CD14-positive monocyte (primary cell): ENCODE measurements at regions not wholly inside any gene's neighbourhood (a gene's known extent, or its start where the extent isn't known, plus 50 kb on each side); places are given as distances from the start of the nearest gene placed in this dataset.

Experiments used
- DNase-seq, 3 donors: peaks; one replicate each; pipeline ENCODE4 v3.0.0-alpha.2; 2011 to 2022
- H2AFZ ChIP-seq: 2 replicates; pipeline ENCODE4 v1.6.0; 2012; ENCODE audit warnings: mild to moderate bottlenecking, low read depth, low read length, inconsistent platforms; ENCODE audit not compliant: insufficient read depth, poor library complexity, severe bottlenecking
- H3K27ac ChIP-seq, 2 donors: 1 replicate in 1 of 2; 2 replicates in 1 of 2; pipeline ENCODE4 v1.5.1; 2012 to 2013; ENCODE audit warnings: low read length in 2 of 2, control low read depth in 1 of 2, inconsistent platforms in 1 of 2, low read depth in 1 of 2, mild to moderate bottlenecking in 1 of 2
- H3K27me3 ChIP-seq, 2 donors: one replicate each; pipeline versions ENCODE4 v1.6.0 to v1.6.1; 2011 to 2013; ENCODE audit warnings: low read length in 2 of 2; ENCODE audit not compliant: control insufficient read depth in 2 of 2, insufficient read depth in 2 of 2
- H3K36me3 ChIP-seq, 2 donors: replicated peaks in 1 of 2; 1 replicate in 1 of 2; 2 replicates in 1 of 2; pipeline versions ENCODE4 v1.5.1 to v1.6.1; 2012 to 2013; ENCODE audit warnings: low read length in 2 of 2, control low read depth in 1 of 2, inconsistent platforms in 1 of 2, mild to moderate bottlenecking in 1 of 2; ENCODE audit not compliant: insufficient read depth in 2 of 2, control insufficient read depth in 1 of 2
- H3K4me1 ChIP-seq, 2 donors: 1 replicate in 1 of 2; 2 replicates in 1 of 2; pipeline versions ENCODE4 v1.5.1 to v1.6.1; 2012 to 2013; ENCODE audit warnings: low read length in 2 of 2, control low read depth in 1 of 2, inconsistent platforms in 1 of 2, mild to moderate bottlenecking in 1 of 2, moderate library complexity in 1 of 2; ENCODE audit not compliant: insufficient read depth in 2 of 2, control insufficient read depth in 1 of 2
- H3K4me2 ChIP-seq: replicated peaks from 2 replicates; pipeline ENCODE3; 2012; ENCODE audit warnings: low read length, moderate library complexity, mild to moderate bottlenecking; ENCODE audit not compliant: poor library complexity, severe bottlenecking; ENCODE audit errors: extremely low read depth
- H3K4me3 ChIP-seq, 3 experiments: fragments of 200-600 bp in 1 of 3; sonication (generic) in 1 of 3; replicated peaks in 1 of 3; 1 replicate in 2 of 3; 2 replicates in 1 of 3; pipeline ENCODE4 v1.5.1; 2011 to 2013; ENCODE audit warnings: low read length in 3 of 3, mild to moderate bottlenecking in 3 of 3, control low read depth in 2 of 3, low read depth in 2 of 3, inconsistent platforms in 1 of 3, moderate library complexity in 1 of 3
- H3K79me2 ChIP-seq: 2 replicates; pipeline ENCODE4 v1.6.0; 2012; ENCODE audit warnings: mild to moderate bottlenecking, control low read depth, inconsistent platforms, low read length, moderate library complexity; ENCODE audit not compliant: insufficient read depth
- H3K9ac ChIP-seq: 2 replicates; pipeline ENCODE4 v1.6.0; 2017; ENCODE audit warnings: low read length, mild to moderate bottlenecking; ENCODE audit not compliant: insufficient read depth, poor library complexity, severe bottlenecking
- H3K9me3 ChIP-seq, 2 donors: replicated peaks in 1 of 2; 1 replicate in 1 of 2; 2 replicates in 1 of 2; pipeline versions ENCODE4 v1.5.1 to v1.6.1; 2012 to 2013; ENCODE audit warnings: low read length in 2 of 2, control low read depth in 1 of 2; ENCODE audit not compliant: control insufficient read depth in 1 of 2, insufficient read depth in 1 of 2
- H4K20me1 ChIP-seq: 2 replicates; pipeline ENCODE4 v1.6.0; 2012; ENCODE audit warnings: mild to moderate bottlenecking, low read length, control low read depth, moderate library complexity; ENCODE audit not compliant: insufficient read depth
- H3K27ac Mint-ChIP-seq, 7 donors: one replicate each; pipeline ENCODE4 v1.8.0; 2020; ENCODE audit warnings: mild to moderate bottlenecking in 7 of 7, mixed read lengths in 7 of 7, moderate library complexity in 6 of 7, inconsistent platforms in 2 of 7
- H3K27me3 Mint-ChIP-seq, 3 donors: one replicate each; pipeline ENCODE4 v1.8.0; 2021 to 2022; ENCODE audit warnings: low read depth in 3 of 3, mild to moderate bottlenecking in 3 of 3, mixed read lengths in 3 of 3, moderate library complexity in 3 of 3, inconsistent platforms in 1 of 3
- H3K36me3 Mint-ChIP-seq, 2 donors: one replicate each; pipeline ENCODE4 v1.8.0; 2020; ENCODE audit warnings: mixed read lengths in 2 of 2, inconsistent platforms in 1 of 2, mild to moderate bottlenecking in 1 of 2
- H3K4me1 Mint-ChIP-seq: one replicate; pipeline ENCODE4 v1.8.0; 2020; ENCODE audit warnings: mild to moderate bottlenecking, mixed read lengths
- H3K4me3 Mint-ChIP-seq, 2 donors: one replicate each; pipeline ENCODE4 v1.8.0; 2020; ENCODE audit warnings: mild to moderate bottlenecking in 2 of 2, mixed read lengths in 2 of 2, moderate library complexity in 1 of 2
- H3K9me3 Mint-ChIP-seq, 7 donors: one replicate each; pipeline ENCODE4 v1.8.0; 2020 to 2022; ENCODE audit warnings: mixed read lengths in 7 of 7, mild to moderate bottlenecking in 6 of 7, moderate library complexity in 6 of 7, inconsistent platforms in 2 of 7
- WGBS: methylation state at CpG from one replicate; pipeline ENCODE4 v1.1.5; 2013; ENCODE audit warnings: missing lambda C conversion rate; ENCODE audit not compliant: insufficient coverage; 5-methylcytosine and 5-hydroxymethylcytosine counted together
- intact Hi-C, 2 donors: fragments of 100-400 bp; cut with micrococcal nuclease; formaldehyde crosslinking; loops; one replicate each; pipeline versions ENCODE4 v1.15.0 to v1.15.1; 2023
- TF ChIP-seq, protein P1 (sequence below): fragments of 200-600 bp; IDR thresholded peaks from one replicate; pipeline ENCODE4 v1.8.0; 2022; ENCODE audit warnings: antibody characterized with exemption, mild to moderate bottlenecking

DNA sequence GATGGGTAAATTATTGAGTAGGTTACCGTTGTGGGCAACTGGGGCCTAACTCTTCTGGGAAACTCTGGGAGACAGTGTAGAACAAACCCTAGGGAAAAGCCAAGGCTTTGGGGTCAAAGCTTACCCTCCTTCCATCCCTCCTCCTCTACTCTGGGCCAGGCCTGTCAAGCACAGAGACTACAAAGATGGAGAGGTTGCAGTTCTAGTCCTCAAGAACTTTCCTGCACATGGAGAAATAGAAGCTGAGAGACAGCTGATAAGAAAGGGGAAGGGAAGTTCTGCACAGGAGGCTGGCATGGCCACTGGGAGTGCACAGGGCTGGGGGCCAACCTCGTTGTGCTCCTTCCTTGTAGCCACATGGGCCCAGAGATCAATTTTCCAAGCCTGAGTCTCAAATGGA is 67.2 kb upstream of the ALX4 start:
- H3K36me3 ChIP-seq = no peaks in the 10 kb centered on the region
- no peaks in the 10 kb centered on the region for H3K4me1 Mint-ChIP-seq
- TF ChIP-seq, protein P1, sequence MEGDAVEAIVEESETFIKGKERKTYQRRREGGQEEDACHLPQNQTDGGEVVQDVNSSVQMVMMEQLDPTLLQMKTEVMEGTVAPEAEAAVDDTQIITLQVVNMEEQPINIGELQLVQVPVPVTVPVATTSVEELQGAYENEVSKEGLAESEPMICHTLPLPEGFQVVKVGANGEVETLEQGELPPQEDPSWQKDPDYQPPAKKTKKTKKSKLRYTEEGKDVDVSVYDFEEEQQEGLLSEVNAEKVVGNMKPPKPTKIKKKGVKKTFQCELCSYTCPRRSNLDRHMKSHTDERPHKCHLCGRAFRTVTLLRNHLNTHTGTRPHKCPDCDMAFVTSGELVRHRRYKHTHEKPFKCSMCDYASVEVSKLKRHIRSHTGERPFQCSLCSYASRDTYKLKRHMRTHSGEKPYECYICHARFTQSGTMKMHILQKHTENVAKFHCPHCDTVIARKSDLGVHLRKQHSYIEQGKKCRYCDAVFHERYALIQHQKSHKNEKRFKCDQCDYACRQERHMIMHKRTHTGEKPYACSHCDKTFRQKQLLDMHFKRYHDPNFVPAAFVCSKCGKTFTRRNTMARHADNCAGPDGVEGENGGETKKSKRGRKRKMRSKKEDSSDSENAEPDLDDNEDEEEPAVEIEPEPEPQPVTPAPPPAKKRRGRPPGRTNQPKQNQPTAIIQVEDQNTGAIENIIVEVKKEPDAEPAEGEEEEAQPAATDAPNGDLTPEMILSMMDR = no peak

GRCh38 chr11:44377914-44378321 is 68.0 kb upstream of the ALX4 start:
- peaks cover 1 to 10% (median 3%) of the 10 kb centered on the region in 3 donors for H3K27me3 Mint-ChIP-seq
- H3K4me3 Mint-ChIP-seq = no peak overlapping the region
- Histone ChIP-seq H2AFZ (no peak overlapping the region), H3K79me2 (no peaks in the 10 kb centered on the region), H3K9me3 (no peaks in the 10 kb centered on the region), H4K20me1 (no peaks in the 10 kb centered on the region), H3K9ac (no peak overlapping the region), H3K27ac (no peak overlapping the region), H3K36me3 (no peaks in the 10 kb centered on the region), H3K27me3 (peaks cover 0 to 2% of the 10 kb centered on the region in 2 donors), H3K4me2 (no peak overlapping the region), H3K4me1 (no peaks in the 10 kb centered on the region), H3K4me3 (no peak overlapping the region)
- TF ChIP-seq, protein P1 = no peak
- no peak for DNase-seq
- intact Hi-C loops = no loop called here
- H3K27ac Mint-ChIP-seq = no peak overlapping the region
- no peaks in the 10 kb centered on the region for H3K4me1 Mint-ChIP-seq
- H3K9me3 Mint-ChIP-seq = peaks cover 0 to 4% (median 0%) of the 10 kb centered on the region in 7 donors
- WGBS = no CpG with 5 or more reads among the region's 4 CpGs
- no peaks in the 10 kb centered on the region for H3K36me3 Mint-ChIP-seq

More for the DNA sequence above, 67.2 kb upstream of the ALX4 start:
- Histone ChIP-seq H3K27me3 (no peaks in the 10 kb centered on the region), H3K4me1 (no peaks in the 10 kb centered on the region), H4K20me1 (no peaks in the 10 kb centered on the region), H2AFZ (no peak overlapping the region), H3K27ac (no peak overlapping the region), H3K9ac (no peak overlapping the region), H3K79me2 (no peaks in the 10 kb centered on the region), H3K9me3 (no peaks in the 10 kb centered on the region), H3K4me3 (no peak overlapping the region), H3K4me2 (no peak overlapping the region)
- no peak overlapping the region for H3K4me3 Mint-ChIP-seq
- H3K27ac Mint-ChIP-seq = no peak overlapping the region
- H3K9me3 Mint-ChIP-seq = peaks cover 0 to 4% (median 0%) of the 10 kb centered on the region in 7 donors
- H3K27me3 Mint-ChIP-seq = peaks cover 3 to 6% (median 3%) of the 10 kb centered on the region in 3 donors
- intact Hi-C loops = no loop called here
- H3K36me3 Mint-ChIP-seq = no peaks in the 10 kb centered on the region
- DNase-seq = no peak
- 0% methylated on average over 1 of the region's 2 CpGs for WGBS
